H1 (cell line): ENCODE measurements at regions not wholly inside any gene's neighbourhood (a gene's known extent, or its start where the extent isn't known, plus 50 kb on each side); places are given as distances from the start of the nearest gene placed in this dataset.

Source experiments
- CHD1 ChIP-seq: IDR thresholded peaks from 2 replicates; pipeline ENCODE4 v1.6.1; 2012; ENCODE audit warnings: low read depth, low read length, improper control_type of control experiment
- EP300 ChIP-seq, 2 experiments: IDR thresholded peaks; 1 replicate in 1 of 2; 2 replicates in 1 of 2; pipeline ENCODE4 v1.6.1; 2011 to 2012; ENCODE audit warnings: low read depth in 2 of 2, low read length in 2 of 2, mild to moderate bottlenecking in 2 of 2, borderline replicate concordance in 1 of 2, inconsistent platforms in 1 of 2, moderate library complexity in 1 of 2
- GABPA ChIP-seq: IDR thresholded peaks from 2 replicates; pipeline ENCODE4 v1.6.1; 2011; ENCODE audit warnings: mild to moderate bottlenecking, low read length, moderate library complexity, borderline replicate concordance; ENCODE audit not compliant: insufficient read depth
- RNF2 ChIP-seq: fragments of 200-900, 300-1000 bp; sonication (generic); IDR thresholded peaks from 2 replicates; pipeline ENCODE4 v1.7.1; 2016; ENCODE audit warnings: borderline replicate concordance, low read depth, mild to moderate bottlenecking, antibody characterized with exemption, low read length; ENCODE audit not compliant: poor library complexity, severe bottlenecking; ENCODE audit errors: missing control alignments

GRCh38 chr4:137632842-137633241, 100.5 kb upstream of the PCDH18 start (continued):
- TF ChIP-seq RNF2 (no peak), GABPA (no peak), EP300 (IDR thresholded peaks at IDR 0.05; ENCODE audit: borderline replicate concordance in 1 of 2, low read depth in 2 of 2, low read length in 2 of 2) (no peak), CHD1 (no peak)
- TF ChIP-seq, all 59 proteins: peak for 0
